Uterus (tissue), 3 donors: ENCODE measurements at regions not wholly inside any gene's neighbourhood (a gene's known extent, or its start where the extent isn't known, plus 50 kb on each side); places are given as distances from the start of the nearest gene placed in this dataset.

Experiments
- DNase-seq, 2 donors: peaks; one replicate each; pipeline ENCODE4 v3.0.0-alpha.2; 2019 to 2020
- H3K27ac ChIP-seq, 2 donors: fragments of 200-600 bp; sonication (generic); 1 replicate in 1 of 2; 2 replicates in 1 of 2; pipeline ENCODE4 v1.5.1; 2016 to 2018
- H3K27me3 ChIP-seq, 2 donors: fragments of 200-600 bp; sonication (generic); one replicate each; pipeline ENCODE4 v1.5.1; 2018 to 2019; ENCODE audit warnings: control low read depth in 1 of 2
- H3K36me3 ChIP-seq, 2 donors: fragments of 200-600 bp; sonication (generic); one replicate each; pipeline ENCODE4 v1.5.1; 2019; ENCODE audit warnings: control low read depth in 1 of 2
- H3K4me1 ChIP-seq, 2 donors: fragments of 200-600 bp; sonication (generic); one replicate each; pipeline ENCODE4 v1.5.1; 2018 to 2019; ENCODE audit warnings: control low read depth in 1 of 2
- H3K4me3 ChIP-seq, 2 donors: fragments of 200-600 bp; sonication (generic); 1 replicate in 1 of 2; 2 replicates in 1 of 2; pipeline ENCODE4 v1.5.1; 2018 to 2019; ENCODE audit warnings: mild to moderate bottlenecking in 1 of 2
- H3K9me3 ChIP-seq, 2 donors: fragments of 200-600 bp; sonication (generic); one replicate each; pipeline ENCODE4 v1.5.1; 2019; ENCODE audit warnings: control low read depth in 1 of 2
- POLR2A ChIP-seq, 2 donors: fragments of 450-650 bp; IDR thresholded peaks; one replicate each; pipeline ENCODE4 v1.6.1; 2016; ENCODE audit warnings: antibody characterized with exemption in 2 of 2, mild to moderate bottlenecking in 1 of 2, moderate library complexity in 1 of 2
- intact Hi-C: fragments of 100-400 bp; cut with DNase I; formaldehyde crosslinking; loops from one replicate; pipeline ENCODE4 v1.15.1; 2023; ENCODE audit warnings: low total_unique reads
- TF ChIP-seq, protein P1 (sequence below), 4 experiments: fragments of 200-600 bp in 2 of 4; fragments of 450-650 bp in 2 of 4; sonication (generic) in 2 of 4; IDR thresholded peaks; one replicate each; pipeline ENCODE4 v1.5.1; 2016 to 2019; ENCODE audit warnings: antibody characterized with exemption in 4 of 4, mild to moderate bottlenecking in 2 of 4, moderate library complexity in 1 of 4
- donor health status: DM: yes; HTN: yes; CAD: no.

DNA sequence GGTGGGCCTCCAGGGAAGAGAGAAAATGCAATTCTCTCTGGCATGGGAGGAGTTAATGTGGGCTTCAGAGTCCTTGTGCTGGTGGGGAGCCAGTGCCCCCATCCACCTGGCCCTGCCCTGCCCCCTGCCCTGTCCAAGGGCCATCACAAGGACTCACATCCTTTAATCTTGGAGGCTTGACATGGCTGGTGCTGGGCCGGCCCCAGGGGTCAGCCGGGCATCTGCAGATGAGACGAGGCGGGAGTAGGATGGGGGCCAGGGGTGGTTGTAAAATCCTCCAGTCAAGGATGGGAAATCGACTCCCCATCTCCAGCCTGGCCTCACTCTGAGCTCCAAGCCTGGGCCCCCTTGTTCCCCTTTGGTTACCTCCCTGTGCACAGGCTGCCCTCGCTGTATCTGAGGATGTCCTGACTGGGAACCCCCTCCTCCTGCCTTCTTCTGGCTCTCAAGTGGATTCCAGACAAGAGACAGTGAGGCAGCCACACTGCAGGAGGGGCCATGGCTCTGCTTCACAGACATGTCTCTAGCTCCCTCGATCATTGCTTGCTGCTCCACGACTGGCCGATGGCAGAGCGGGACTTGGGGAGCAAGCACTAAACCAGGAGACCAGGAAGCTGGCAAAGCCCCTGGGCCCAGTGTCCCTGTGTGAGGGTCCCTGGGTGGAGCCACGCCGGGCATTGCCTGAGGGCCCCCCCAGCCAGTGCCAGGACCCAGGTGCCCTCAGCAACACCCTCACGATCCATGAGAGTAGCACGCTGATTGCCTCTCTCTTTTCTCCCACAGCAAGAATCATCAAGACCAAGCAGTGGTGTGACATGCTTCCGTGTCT, 1120.5 kb downstream of the BRD1 start:
- no peak for DNase-seq
- no peaks in the 10 kb centered on the region for H3K9me3 ChIP-seq
- no peaks in the 10 kb centered on the region for H3K27me3 ChIP-seq
- intact Hi-C loops = no loop called here
- no peak overlapping the region for H3K4me3 ChIP-seq
- no peak overlapping the region for H3K27ac ChIP-seq
- TF ChIP-seq POLR2A (IDR thresholded peaks at IDR 0.05) = no peak
- TF ChIP-seq, protein P1, sequence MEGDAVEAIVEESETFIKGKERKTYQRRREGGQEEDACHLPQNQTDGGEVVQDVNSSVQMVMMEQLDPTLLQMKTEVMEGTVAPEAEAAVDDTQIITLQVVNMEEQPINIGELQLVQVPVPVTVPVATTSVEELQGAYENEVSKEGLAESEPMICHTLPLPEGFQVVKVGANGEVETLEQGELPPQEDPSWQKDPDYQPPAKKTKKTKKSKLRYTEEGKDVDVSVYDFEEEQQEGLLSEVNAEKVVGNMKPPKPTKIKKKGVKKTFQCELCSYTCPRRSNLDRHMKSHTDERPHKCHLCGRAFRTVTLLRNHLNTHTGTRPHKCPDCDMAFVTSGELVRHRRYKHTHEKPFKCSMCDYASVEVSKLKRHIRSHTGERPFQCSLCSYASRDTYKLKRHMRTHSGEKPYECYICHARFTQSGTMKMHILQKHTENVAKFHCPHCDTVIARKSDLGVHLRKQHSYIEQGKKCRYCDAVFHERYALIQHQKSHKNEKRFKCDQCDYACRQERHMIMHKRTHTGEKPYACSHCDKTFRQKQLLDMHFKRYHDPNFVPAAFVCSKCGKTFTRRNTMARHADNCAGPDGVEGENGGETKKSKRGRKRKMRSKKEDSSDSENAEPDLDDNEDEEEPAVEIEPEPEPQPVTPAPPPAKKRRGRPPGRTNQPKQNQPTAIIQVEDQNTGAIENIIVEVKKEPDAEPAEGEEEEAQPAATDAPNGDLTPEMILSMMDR (IDR thresholded peaks at IDR 0.05) = no peak
- H3K36me3 ChIP-seq = no peaks in the 10 kb centered on the region
- H3K4me1 ChIP-seq = no peaks in the 10 kb centered on the region

- Histone ChIP-seq H3K4me3 (no peak overlapping the region), H3K36me3 (no peaks in the 10 kb centered on the region), H3K27me3 (no peaks in the 10 kb centered on the region), H3K4me1 (no peaks in the 10 kb centered on the region), H3K9me3 (no peaks in the 10 kb centered on the region), H3K27ac (no peak overlapping the region)
- DNase-seq = no peak
- TF ChIP-seq, protein P1 (IDR thresholded peaks at IDR 0.05) = no peak
- no peak for TF ChIP-seq POLR2A (IDR thresholded peaks at IDR 0.05)
- intact Hi-C loops = no loop called here
Measured at GRCh38 chr22:48705917-48706605, 1121.6 kb downstream of the BRD1 start.

GRCh38 chr22:48705159-48705916, 1122.3 kb downstream of the BRD1 start:
- DNase-seq = no peak

GRCh38 chr22:48704335-48704734, 1123.3 kb downstream of the BRD1 start:
- Histone ChIP-seq H3K4me1 (no peaks in the 10 kb centered on the region), H3K27me3 (no peaks in the 10 kb centered on the region), H3K9me3 (no peaks in the 10 kb centered on the region), H3K27ac (no peak overlapping the region), H3K4me3 (no peak overlapping the region), H3K36me3 (no peaks in the 10 kb centered on the region)
- TF ChIP-seq POLR2A (IDR thresholded peaks at IDR 0.05) = no peak
- DNase-seq = no peak
- intact Hi-C loops = no loop called here

More at GRCh38 chr22:48705159-48705916, 1122.3 kb downstream of the BRD1 start:
- Histone ChIP-seq H3K4me3 (no peak overlapping the region), H3K27me3 (no peaks in the 10 kb centered on the region), H3K9me3 (no peaks in the 10 kb centered on the region), H3K4me1 (no peaks in the 10 kb centered on the region), H3K27ac (no peak overlapping the region), H3K36me3 (no peaks in the 10 kb centered on the region)
- intact Hi-C loops = no loop called here
- TF ChIP-seq POLR2A (IDR thresholded peaks at IDR 0.05) = no peak
- TF ChIP-seq, protein P1 (IDR thresholded peaks at IDR 0.05) = no peak

DNA sequence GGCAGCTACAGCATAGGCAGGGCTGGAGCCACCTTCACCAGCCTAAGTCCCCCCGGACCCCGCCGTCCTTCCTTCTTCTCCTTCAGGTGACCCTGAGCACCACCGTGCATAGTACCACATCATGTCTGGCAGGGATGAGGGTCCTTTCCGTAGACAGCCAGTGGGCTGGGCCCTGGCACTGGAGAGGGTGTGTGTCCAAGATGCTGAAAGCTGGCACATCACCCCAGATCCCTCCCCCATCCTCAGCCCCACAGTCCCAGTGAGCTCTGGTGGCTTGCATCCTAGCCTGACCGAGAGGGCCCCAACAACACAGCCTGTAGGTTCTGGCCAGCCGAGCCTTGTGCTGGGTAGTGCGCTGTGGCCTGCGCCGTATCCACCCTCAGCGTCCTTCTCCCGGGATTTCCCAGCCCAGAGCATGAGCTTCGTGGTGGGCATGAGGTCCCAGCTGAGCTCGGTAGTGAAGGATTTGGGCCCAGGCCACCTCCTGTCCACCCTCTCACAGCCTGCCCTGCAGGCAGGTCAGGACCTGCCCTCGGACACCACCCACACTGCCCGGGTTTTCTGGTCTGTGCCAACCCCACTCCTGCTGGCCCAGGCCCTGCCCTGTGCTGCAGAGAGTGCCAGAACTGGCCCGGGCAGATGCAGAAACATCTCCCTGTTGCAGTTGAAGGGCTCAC, 1124.3 kb downstream of the BRD1 start:
- intact Hi-C loops = no loop called here
- Histone ChIP-seq H3K4me3 (no peak overlapping the region), H3K9me3 (no peaks in the 10 kb centered on the region), H3K36me3 (no peaks in the 10 kb centered on the region), H3K4me1 (no peaks in the 10 kb centered on the region), H3K27ac (no peak overlapping the region), H3K27me3 (no peaks in the 10 kb centered on the region)
- TF ChIP-seq, protein P1 (IDR thresholded peaks at IDR 0.05) = no peak
- TF ChIP-seq POLR2A (IDR thresholded peaks at IDR 0.05) = no peak
- no peak for DNase-seq
